IMR-90 (cell line): ENCODE measurements at regions not wholly inside any gene's neighbourhood (a gene's known extent, or its start where the extent isn't known, plus 50 kb on each side); places are given as distances from the start of the nearest gene placed in this dataset.

Source experiments
- MXI1 ChIP-seq: IDR thresholded peaks from 2 replicates; pipeline ENCODE4 v1.6.1; 2012; ENCODE audit warnings: low read depth, mild to moderate bottlenecking, low read length, moderate library complexity, borderline replicate concordance
- NFE2L2 ChIP-seq: fragments of 150-350 bp; IDR thresholded peaks from 2 replicates; pipeline ENCODE4 v1.6.1; 2016; ENCODE audit warnings: low read depth, mild to moderate bottlenecking, low read length
- TF ChIP-seq, protein P1 (sequence below): conservative IDR thresholded peaks from 2 replicates; pipeline ENCODE4 v1.5.1; 2012; ENCODE audit warnings: mild to moderate bottlenecking, low read depth, low read length, improper control_type of control experiment

DNA sequence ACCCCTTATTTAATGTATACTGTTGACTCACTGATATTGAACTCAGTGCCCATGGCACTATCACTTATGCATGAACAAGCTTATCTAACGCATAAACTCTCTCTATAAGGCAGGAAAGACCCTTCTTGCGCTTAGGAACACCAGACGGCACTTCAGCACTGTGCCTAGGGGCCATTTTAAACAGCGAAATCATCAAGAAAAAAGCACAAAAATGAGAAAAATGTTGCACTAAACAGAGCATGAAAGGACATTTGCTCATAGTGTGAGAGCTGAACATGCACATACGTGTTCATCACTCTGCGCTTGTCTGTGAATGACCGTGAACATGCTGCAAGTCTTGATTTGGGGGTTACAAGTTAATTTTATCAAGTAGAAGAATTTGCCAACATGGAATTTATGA is 109.6 kb downstream of the WDR11 start:
- TF ChIP-seq, protein P1, sequence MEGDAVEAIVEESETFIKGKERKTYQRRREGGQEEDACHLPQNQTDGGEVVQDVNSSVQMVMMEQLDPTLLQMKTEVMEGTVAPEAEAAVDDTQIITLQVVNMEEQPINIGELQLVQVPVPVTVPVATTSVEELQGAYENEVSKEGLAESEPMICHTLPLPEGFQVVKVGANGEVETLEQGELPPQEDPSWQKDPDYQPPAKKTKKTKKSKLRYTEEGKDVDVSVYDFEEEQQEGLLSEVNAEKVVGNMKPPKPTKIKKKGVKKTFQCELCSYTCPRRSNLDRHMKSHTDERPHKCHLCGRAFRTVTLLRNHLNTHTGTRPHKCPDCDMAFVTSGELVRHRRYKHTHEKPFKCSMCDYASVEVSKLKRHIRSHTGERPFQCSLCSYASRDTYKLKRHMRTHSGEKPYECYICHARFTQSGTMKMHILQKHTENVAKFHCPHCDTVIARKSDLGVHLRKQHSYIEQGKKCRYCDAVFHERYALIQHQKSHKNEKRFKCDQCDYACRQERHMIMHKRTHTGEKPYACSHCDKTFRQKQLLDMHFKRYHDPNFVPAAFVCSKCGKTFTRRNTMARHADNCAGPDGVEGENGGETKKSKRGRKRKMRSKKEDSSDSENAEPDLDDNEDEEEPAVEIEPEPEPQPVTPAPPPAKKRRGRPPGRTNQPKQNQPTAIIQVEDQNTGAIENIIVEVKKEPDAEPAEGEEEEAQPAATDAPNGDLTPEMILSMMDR: no peak
- TF ChIP-seq NFE2L2 (no peak), MXI1 (no peak)
